ENCODE measurements at regions not wholly inside any gene's neighbourhood (a gene's known extent, or its start where the extent isn't known, plus 50 kb on each side); places are given as distances from the start of the nearest gene placed in this dataset.

GRCh38 chr9:118809160-118809625 is 560.0 kb downstream of the BRINP1 start:
- DNase-seq: no peak

DNA sequence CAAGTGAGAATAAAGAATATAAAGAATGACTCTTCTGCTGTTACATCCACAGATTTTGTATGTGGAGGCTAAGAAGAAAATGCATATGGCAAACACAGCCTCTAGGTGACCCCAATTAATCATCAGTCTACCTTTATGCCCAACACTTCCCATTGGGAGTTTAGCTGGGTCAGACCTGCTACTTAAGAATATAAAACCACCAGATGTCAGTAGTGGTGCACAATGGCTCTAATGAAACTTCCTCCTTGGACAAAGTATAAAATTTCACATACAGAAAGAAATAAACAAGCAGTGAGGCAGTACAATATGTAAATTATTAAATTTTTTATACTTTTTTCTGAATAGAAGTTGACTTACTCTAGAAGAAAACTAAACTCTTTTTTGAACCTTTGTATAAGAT is 539.9 kb downstream of the BRINP1 start:
- DNase-seq: no peak

DNA sequence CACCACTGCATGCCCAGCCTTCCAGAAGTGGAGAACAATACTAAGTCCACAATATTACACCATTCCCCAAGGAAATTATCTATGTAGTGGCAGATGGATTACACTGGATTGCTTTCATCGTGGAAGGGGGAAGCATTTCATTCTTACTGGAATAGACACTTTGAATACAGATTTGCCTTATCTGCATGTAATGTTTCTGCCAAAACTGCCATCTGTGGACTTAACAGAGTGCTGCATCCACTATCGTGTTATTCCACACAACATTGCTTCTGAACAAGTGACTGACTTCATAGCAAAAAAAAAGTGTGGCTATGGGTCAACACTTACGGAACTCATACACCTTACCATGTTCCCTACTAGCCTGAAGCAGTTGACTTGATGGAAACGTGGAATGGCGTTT is 536.9 kb downstream of the BRINP1 start:
- no peak for DNase-seq

DNA sequence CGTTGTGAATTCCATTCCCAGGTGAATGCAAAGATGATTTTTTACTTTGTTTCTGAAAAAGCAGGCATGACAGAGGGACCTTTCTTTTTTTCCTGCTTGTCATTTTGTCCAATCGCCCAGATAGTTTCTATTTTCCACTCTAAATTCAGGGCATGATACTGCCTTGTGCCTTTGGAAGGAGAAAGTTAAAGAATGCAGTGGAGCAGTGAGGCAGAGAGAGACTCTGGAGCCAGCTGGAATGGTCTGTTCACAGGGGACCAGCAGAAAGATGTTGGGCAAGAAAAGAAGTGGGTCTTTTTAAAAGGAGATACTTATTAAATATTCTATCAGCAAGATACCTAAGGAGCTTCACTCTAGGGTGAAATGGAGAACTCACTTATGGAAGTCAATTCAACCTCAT is 532.3 kb downstream of the BRINP1 start:
- DNase-seq: no peak

DNA sequence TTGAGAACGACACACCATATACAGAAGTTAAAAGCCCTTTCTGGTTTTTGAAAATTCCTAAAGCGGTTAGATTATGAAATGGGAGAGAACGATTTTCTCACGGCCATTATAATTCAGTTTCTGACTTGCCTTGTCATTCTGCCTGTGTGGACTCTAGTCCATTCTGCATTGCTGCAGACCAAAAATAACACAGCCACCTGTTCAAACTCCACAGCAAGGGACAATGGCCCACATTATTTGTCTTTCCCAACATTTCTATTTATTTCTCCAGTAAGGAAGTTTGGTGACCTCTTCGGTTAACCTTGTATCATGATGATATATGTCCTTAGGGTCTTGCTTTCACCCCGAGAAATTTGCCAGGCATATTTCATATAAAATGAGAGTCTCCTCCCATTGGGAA is 497.7 kb downstream of the BRINP1 start:
- no peak for DNase-seq

DNA sequence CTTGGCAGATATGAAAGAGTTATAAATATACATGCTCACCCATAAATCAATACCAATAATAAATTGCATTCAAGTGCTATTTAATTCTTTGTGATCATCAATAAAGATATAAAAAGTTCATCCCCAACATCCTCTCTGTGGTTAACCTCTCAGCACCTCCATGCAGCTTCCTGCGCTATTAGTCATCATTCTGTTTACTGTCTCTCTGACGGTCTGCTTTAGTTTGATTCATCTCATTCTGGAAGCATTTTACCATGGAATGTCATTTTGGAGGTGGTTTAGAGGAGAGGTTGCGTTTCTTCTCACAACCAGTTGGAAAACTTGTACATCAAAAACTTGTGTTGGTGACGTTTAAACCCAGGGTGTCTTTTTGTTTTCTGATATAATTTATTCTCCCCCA is 486.6 kb downstream of the BRINP1 start:
- no peak for DNase-seq

- no peak for DNase-seq
These were observed 485.8 kb downstream of the BRINP1 start for GRCh38 chr9:118883411-118883810.

- DNase-seq: no peak
These were observed 478.0 kb downstream of the BRINP1 start for GRCh38 chr9:118891213-118891612.

GRCh38 chr9:118896324-118897000 is 472.8 kb downstream of the BRINP1 start:
- no peak for DNase-seq

DNA sequence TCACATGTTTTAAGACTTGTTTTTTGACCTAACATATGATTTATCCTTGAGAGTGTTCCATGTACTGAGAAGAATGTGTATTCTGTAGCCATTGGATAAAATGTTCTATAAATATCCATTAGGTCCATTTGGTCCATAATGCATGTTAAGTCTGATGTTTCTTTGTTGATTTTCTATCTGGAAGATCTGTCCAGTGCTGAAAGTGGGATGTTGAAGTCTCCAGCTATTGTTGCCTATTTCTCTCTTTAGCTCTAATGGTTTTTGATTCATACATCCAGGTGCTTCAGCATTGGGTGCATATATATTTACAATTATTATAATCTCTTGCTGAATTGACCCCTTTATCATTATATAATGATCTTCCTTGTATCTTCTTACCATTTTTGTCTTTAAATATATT is 451.1 kb downstream of the BRINP1 start:
- DNase-seq: no peak

GRCh38 chr9:118928722-118929121 is 440.5 kb downstream of the BRINP1 start:
- DNase-seq: no peak

DNA sequence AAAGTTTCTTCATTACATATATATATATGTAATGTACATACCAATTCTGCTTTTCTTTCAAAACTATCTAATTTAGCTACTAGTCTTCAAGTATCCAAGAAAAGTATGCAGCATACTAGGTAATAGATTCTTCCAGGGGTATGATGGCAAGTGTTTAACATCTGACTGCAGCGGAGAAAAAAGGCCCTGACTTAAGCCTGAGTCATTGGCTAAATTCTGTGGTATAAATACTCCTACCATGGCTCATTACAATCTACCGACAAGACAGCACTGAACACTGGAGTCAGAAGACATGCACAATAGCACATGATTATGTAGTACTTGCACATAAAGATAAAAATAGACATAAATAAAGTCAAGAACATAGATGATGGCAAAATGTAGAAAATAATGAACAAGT is 439.9 kb downstream of the BRINP1 start:
- DNase-seq: no peak

- no peak for DNase-seq
These were observed 437.3 kb downstream of the BRINP1 start for GRCh38 chr9:118931941-118932340.

DNA sequence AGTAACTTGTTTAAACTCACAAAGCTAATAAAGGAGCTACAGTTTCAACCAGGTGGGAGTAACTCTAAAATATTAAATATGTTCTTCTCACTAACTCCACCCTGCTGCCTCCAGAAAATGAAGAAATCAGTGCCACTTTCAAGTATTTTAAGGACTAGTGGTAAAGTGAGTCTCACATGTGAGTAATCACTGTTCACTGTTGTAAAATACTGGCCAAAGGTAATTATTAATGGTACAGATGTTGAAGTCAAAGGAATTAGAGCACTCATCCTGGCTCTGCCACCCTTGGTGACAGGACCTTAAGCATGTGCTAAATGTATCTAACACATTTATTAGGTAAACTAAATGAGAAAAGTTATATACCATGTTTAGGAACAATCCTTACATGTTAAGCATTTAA is 430.7 kb downstream of the BRINP1 start:
- DNase-seq: no peak

- no peak for DNase-seq
These were observed 428.8 kb downstream of the BRINP1 start for GRCh38 chr9:118940473-118940872.

DNA sequence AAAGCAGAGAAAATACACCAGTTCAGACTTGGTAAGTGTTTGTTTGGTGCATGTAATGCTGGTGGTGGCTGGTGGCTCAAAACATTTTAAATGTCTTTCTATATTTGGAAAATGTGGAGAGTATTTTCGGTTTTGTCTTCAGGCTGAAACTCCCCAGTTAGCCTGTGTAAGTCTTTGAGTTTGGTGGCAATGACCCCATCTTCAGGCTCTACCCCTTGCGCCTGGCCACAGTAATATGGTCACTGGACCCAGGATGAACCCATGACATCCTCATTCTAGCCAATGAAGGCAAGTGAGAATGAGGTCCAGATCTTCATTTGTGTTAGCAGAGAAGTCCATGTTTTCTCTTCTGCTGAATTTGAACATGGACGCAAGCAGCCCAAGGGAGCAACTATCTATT is 422.6 kb downstream of the BRINP1 start:
- no peak for DNase-seq

- no peak for DNase-seq
These were observed 414.4 kb downstream of the BRINP1 start for GRCh38 chr9:118954857-118955256.

- no peak for DNase-seq
These were observed 411.6 kb downstream of the BRINP1 start for GRCh38 chr9:118957585-118957984.

DNA sequence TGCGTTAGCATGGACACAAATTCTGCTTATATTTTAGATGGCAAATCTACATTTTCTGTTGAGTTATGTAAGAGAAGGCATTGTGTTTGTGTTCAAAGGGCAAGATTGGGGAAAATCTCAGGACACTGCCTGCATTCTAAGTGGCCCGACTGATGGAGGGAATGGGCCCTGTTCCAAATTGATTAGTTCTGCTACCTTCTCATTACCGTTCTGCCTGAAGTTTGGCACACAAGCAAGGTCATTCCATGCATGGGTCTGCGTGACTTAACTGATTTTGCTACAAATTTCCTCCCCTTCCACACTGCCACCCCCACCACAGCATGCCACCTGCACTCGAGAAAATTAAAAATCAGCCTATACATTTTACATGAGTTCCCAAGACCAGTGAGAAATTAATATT is 409.9 kb downstream of the BRINP1 start:
- DNase-seq: no peak

DNA sequence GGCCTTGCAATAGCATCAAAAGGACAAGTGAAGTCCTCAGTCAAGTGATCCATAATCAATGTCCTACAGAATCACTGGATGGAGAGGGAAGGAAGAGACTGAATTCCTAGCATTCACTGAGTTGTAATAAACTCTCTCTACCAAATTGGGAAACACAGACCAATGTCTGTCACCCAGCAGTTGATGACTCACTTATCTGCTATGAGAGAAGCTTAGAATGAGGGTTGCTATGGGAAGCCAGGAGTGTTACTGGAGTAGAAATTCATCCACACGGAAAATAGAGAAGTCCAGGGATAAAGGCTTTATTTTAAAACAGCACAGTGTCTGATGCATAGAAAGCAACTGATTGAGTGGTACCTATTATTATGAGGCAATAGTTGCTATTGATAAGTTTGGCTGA is 407.4 kb downstream of the BRINP1 start:
- no peak for DNase-seq

GRCh38 chr9:118962426-118962825 is 406.8 kb downstream of the BRINP1 start:
- DNase-seq: no peak

GRCh38 chr9:118963674-118964073 is 405.6 kb downstream of the BRINP1 start:
- DNase-seq: no peak

- DNase-seq: no peak
These were observed 401.3 kb downstream of the BRINP1 start for GRCh38 chr9:118967901-118968300.

GRCh38 chr9:118975736-118976135 is 393.5 kb downstream of the BRINP1 start:
- no peak for DNase-seq

DNA sequence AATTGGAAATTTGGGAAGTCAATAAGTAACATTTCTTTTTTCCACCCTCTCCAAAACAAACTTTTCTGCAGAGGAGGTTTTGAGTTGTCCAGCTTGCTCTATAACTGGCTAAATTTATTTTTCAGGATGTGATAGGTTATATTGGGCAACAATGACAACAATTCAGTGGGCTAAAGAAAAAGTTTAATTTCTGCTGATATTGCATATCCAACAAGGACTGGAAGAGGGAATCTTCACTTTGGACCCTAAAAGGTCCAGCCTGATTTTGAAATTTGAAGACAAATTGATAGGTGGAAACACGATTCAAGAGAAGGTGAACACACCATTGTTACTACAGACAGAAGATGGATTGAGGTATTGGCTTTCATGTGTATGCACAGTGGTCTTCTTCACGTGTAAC is 393.1 kb downstream of the BRINP1 start:
- no peak for DNase-seq

DNA sequence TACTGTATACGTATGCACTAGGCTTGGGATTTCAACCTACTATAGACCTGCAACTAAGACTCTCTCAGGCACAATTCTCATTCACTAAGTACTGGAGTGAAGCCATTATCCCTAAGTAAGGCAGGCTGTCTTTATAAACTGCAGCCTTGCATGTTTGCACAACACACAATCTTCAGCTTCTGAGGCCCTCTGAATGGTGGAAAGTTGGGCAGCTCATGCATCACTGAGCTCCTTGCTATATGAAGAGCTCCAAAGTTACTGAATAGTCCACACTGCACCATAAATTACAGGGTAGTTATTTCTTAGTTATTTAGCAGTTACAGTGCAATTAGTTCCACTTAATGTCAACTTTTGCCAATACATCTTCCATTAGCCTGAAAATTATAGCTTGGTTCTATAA is 384.6 kb downstream of the BRINP1 start:
- no peak for DNase-seq
